ENCODE measurements at regions not wholly inside any gene's neighbourhood (a gene's known extent, or its start where the extent isn't known, plus 50 kb on each side); places are given as distances from the start of the nearest gene placed in this dataset.

GRCh38 chr11:115784796-115785521, 280.7 kb upstream of the CADM1 start:
- TF ChIP-seq, protein P1, sequence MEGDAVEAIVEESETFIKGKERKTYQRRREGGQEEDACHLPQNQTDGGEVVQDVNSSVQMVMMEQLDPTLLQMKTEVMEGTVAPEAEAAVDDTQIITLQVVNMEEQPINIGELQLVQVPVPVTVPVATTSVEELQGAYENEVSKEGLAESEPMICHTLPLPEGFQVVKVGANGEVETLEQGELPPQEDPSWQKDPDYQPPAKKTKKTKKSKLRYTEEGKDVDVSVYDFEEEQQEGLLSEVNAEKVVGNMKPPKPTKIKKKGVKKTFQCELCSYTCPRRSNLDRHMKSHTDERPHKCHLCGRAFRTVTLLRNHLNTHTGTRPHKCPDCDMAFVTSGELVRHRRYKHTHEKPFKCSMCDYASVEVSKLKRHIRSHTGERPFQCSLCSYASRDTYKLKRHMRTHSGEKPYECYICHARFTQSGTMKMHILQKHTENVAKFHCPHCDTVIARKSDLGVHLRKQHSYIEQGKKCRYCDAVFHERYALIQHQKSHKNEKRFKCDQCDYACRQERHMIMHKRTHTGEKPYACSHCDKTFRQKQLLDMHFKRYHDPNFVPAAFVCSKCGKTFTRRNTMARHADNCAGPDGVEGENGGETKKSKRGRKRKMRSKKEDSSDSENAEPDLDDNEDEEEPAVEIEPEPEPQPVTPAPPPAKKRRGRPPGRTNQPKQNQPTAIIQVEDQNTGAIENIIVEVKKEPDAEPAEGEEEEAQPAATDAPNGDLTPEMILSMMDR (IDR thresholded peaks at IDR 0.05) = no peak
- no peak for TF ChIP-seq POLR2A (IDR thresholded peaks at IDR 0.05)
- H3K4me3 ChIP-seq = no peak overlapping the region
- WGBS, 2 donors = 44 to 47% methylated on average over 3 of the region's 3 CpGs
- peak in 1 of 4 donors; percentile 18 for DNase-seq
- H3K4me1 ChIP-seq = no peaks in the 10 kb centered on the region
- no peaks in the 10 kb centered on the region for H3K36me3 ChIP-seq (replicated peaks in 1 of 2; ENCODE audit: insufficient read depth in 1 of 2, low read depth in 2 of 2)
- no peaks in the 10 kb centered on the region for H3K27me3 ChIP-seq
- intact Hi-C loops (cut with DNase I) = no loop called here
- no peak overlapping the region for H3K27ac ChIP-seq
- ATAC-seq = peak; percentile 21
- no peaks in the 10 kb centered on the region for H3K9me3 ChIP-seq

DNA sequence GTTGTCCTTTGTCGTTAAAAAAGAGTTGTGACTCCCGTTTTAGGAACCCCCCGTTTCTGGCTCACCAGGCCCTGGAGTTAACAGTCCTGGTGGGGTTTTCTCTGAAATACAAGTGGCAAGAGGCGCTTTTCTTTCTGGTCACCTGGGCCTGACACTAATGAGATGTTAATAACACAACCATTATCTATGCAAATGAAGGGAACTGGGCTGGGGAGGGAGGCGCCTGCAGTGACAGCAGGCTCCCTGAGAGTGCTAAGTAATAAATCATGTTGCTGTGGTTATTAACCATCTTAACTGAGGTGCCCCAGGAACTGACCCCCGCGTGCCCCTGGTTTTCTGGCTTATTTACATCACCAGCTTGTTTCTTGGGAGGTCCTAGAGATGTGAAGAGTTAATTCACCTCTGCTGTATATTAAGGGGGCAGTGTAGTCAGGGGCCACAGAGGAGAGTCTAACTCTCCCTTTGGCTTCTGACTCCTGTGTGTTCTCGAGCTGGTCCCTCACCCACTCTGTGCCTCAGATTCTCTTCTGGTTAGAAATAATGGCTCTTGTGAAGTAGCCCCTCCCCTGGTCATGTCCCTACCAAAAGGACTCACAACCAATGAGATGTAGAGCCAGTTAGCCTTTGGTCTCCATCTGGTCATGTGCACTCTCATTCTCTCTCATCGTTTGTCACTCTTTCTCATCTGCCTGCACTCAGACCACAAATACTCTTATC, 276.6 kb upstream of the CADM1 start:
- WGBS, 2 donors = 51 to 56% methylated on average over 9 of the region's 9 CpGs
- H3K27me3 ChIP-seq = no peaks in the 10 kb centered on the region
- H3K4me3 ChIP-seq = no peak overlapping the region
- no peaks in the 10 kb centered on the region for H3K9me3 ChIP-seq
- intact Hi-C loops (cut with DNase I) = no loop called here
- no peak for DNase-seq
- no peak overlapping the region for H3K27ac ChIP-seq
- TF ChIP-seq, protein P1 (IDR thresholded peaks at IDR 0.05) = no peak
- no peak for TF ChIP-seq POLR2A (IDR thresholded peaks at IDR 0.05)
- ATAC-seq = no peak
- H3K4me1 ChIP-seq = no peaks in the 10 kb centered on the region
- H3K36me3 ChIP-seq (replicated peaks in 1 of 2; ENCODE audit: insufficient read depth in 1 of 2, low read depth in 2 of 2) = no peaks in the 10 kb centered on the region

DNA sequence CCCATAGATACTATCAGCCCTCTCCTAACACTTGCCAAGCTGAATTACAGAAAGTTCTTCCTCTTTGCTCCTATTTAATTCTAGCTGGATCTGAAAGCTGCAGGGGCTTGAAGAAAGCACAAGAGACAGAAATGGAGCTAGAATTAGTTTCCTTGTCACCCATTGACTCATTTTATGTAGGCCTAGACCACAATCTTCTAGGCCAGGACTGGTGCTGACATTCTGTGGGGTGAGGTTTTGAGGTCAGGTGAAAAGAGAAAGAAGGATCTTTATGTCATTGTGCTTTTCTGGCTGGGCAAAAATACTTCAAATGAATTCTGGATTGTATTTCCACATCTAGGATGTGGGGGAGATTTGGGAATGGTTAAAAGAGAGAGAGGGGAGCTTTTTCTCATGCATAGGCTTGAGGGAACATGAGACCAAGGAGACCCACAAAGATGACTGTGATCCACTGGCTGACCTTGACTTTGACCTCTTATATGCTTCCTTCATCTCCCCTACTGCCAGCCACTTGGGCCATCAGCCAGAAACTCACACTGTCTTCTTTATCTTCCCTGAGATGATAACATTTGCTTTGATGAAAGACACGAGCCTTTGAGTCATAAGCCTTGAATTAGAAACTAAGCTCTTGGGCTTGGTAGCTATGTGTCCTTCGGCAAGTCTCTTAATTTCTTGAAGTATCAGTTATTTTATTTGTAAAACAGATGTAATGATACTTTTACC, 274.9 kb upstream of the CADM1 start:
- no peaks in the 10 kb centered on the region for H3K27me3 ChIP-seq
- H3K4me1 ChIP-seq = no peaks in the 10 kb centered on the region
- TF ChIP-seq, protein P1 (IDR thresholded peaks at IDR 0.05) = no peak
- no peak for TF ChIP-seq POLR2A (IDR thresholded peaks at IDR 0.05)
- no peak overlapping the region for H3K4me3 ChIP-seq
- ATAC-seq (no peak), DNase-seq (no peak)
- H3K9me3 ChIP-seq = no peaks in the 10 kb centered on the region
- 75 to 76% methylated on average over 2 of the region's 2 CpGs for WGBS, 2 donors
- H3K27ac ChIP-seq = no peak overlapping the region
- intact Hi-C loops (cut with DNase I) = no loop called here
- H3K36me3 ChIP-seq (replicated peaks in 1 of 2; ENCODE audit: insufficient read depth in 1 of 2, low read depth in 2 of 2) = no peaks in the 10 kb centered on the region

GRCh38 chr11:115776916-115777315, 272.7 kb upstream of the CADM1 start:
- ATAC-seq (no peak), DNase-seq (no peak)
- TF ChIP-seq, protein P1 (IDR thresholded peaks at IDR 0.05) = no peak
- no peak for TF ChIP-seq POLR2A (IDR thresholded peaks at IDR 0.05)
- Histone ChIP-seq H3K9me3 (no peaks in the 10 kb centered on the region), H3K27ac (no peak overlapping the region), H3K4me3 (no peak overlapping the region), H3K27me3 (no peaks in the 10 kb centered on the region), H3K4me1 (no peaks in the 10 kb centered on the region), H3K36me3 (replicated peaks in 1 of 2; ENCODE audit: insufficient read depth in 1 of 2, low read depth in 2 of 2) (no peaks in the 10 kb centered on the region)
- WGBS, 2 donors = 80% methylated on average over 4 to 6 of the region's 6 CpGs
- intact Hi-C loops (cut with DNase I) = no loop called here
